Choroid plexus epithelial cell (primary cell): ENCODE measurements at regions not wholly inside any gene's neighbourhood (a gene's known extent, or its start where the extent isn't known, plus 50 kb on each side); places are given as distances from the start of the nearest gene placed in this dataset.

ENCODE experiments used
- DNase-seq: peaks from one replicate; pipeline ENCODE4 v3.0.0-alpha.2; 2010; ENCODE audit warnings: low read depth
- H3K4me3 ChIP-seq: 2 replicates; pipeline ENCODE4 v1.5.1; 2011; ENCODE audit warnings: low read depth, mild to moderate bottlenecking, control low read depth, low read length, moderate library complexity
- TF ChIP-seq, protein P1 (sequence below): conservative IDR thresholded peaks from 2 replicates; pipeline ENCODE4 v1.5.1; 2011; ENCODE audit warnings: low read depth, mild to moderate bottlenecking, control low read depth, inconsistent platforms, low read length, moderate library complexity

DNA sequence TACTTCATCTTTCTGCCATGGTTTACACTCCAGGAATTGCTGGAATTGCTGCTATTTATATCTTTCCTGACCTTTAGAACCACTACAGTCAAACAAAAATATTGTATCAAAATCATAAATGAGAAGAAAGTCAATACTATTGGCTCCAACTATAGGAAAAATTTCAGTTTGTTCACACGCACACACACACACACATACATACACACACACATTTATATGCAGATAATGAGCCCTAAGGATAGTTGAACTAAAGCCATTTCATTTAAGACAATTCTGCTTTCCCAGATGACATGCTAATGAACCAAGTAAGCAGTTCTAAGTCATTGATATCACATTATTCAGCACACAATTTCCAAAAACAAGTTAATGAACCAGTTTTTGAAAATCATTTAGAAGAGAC lies 627.3 kb downstream of the PLOD2 start:
- no peak overlapping the region for H3K4me3 ChIP-seq
- TF ChIP-seq, protein P1, sequence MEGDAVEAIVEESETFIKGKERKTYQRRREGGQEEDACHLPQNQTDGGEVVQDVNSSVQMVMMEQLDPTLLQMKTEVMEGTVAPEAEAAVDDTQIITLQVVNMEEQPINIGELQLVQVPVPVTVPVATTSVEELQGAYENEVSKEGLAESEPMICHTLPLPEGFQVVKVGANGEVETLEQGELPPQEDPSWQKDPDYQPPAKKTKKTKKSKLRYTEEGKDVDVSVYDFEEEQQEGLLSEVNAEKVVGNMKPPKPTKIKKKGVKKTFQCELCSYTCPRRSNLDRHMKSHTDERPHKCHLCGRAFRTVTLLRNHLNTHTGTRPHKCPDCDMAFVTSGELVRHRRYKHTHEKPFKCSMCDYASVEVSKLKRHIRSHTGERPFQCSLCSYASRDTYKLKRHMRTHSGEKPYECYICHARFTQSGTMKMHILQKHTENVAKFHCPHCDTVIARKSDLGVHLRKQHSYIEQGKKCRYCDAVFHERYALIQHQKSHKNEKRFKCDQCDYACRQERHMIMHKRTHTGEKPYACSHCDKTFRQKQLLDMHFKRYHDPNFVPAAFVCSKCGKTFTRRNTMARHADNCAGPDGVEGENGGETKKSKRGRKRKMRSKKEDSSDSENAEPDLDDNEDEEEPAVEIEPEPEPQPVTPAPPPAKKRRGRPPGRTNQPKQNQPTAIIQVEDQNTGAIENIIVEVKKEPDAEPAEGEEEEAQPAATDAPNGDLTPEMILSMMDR: no peak
- DNase-seq: no peak

DNA sequence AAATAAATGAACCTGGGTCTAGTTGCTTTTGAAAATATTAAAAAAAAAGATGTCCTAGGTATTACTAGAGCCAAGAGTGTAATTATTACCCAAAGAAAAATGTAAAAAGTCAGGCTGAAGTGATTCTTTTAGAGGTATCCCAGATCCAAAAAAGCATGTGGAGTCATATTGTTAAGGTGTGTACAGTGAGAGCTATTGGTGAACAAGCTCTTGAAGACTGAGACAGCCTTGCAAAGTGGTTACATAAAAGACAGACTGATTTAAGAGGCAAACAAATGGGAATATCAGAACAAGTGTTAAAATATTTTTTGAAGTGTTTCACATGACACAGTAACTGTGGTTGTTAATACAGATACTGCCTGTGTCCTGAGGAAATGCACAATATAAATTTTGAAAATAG lies 624.5 kb downstream of the PLOD2 start:
- DNase-seq: no peak
- TF ChIP-seq, protein P1: no peak
- H3K4me3 ChIP-seq: no peak overlapping the region

DNA sequence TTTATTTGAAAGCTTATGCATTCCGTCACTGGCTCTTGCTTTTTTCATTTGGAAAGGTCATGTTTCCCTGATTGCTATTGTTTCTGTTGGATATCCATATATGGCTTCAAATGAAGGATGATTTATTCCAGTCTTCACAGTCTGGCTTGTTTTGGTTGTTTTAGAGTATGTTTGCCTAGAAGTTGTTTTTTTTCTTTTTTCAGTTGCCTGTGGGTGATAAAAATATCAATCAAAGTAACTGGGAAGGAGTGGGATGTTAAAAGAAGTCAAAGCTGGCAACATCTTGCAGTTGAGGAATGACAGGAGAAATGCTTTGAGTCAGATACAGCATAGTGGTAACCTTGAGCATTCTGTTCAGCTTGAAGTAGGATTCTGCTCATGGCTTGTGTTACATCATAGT lies 610.5 kb downstream of the PLOD2 start:
- no peak overlapping the region for H3K4me3 ChIP-seq
- TF ChIP-seq, protein P1: no peak
- no peak for DNase-seq

DNA sequence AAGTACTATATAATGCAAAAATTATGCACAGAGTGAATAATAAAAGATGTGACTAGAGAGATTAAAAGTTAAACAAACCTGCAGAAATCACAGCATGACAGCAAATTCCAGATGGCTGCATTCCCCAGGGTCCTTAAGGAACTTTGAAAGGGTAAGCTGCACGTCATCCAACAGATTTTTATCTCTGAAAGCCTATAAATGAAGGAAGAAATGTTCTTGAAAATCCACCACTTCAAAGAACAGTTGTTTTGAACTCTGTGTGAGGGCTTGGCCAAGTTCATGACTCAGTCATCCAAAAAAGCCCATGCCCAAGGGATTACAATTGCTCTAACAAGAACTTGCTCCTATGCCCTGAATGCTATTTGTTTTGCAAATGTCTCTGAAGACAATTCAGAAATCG lies 603.6 kb downstream of the PLOD2 start:
- TF ChIP-seq, protein P1: no peak
- peak; percentile 86 for DNase-seq
- H3K4me3 ChIP-seq: no peak overlapping the region

DNA sequence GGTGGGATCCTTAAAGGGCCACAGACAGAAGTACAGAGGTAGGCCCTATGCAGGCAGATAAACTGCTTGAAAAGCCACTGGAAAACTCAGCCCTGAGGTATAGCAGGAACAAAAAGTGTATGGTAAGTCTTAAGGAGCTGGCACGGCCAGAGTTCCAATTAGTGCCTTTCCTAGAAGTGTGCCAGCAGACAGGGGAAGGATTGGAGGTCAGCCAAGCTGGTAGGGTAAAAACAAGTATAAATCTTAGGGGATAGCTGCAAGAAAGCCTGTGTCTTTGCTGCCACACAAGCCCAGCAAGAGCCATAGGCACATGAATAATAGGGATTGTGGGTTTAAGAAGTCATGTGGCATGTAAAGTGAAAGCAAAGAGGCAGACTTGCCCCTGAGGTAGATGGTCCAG lies 582.5 kb downstream of the PLOD2 start:
- TF ChIP-seq, protein P1: no peak
- no peak for DNase-seq
- no peak overlapping the region for H3K4me3 ChIP-seq

DNA sequence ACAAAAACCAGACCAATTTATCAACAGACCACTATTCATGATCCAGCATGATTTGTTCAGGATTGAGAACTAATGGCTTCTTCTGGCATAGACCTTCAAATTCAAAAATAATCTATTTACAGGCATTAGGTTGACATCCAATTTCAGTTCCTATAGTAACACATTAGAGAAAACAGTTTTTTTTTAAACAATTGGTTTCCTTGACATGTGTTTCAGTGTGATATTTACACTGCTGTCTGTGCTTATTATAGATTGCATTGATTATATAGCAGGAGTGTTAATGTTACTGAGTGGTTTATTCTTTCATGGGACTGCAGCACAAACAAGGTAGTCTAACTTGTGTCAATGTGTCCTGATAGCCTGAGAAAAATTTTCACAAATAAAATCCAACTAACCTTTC lies 579.3 kb downstream of the PLOD2 start:
- no peak for DNase-seq
- TF ChIP-seq, protein P1: no peak
- H3K4me3 ChIP-seq: no peak overlapping the region

DNA sequence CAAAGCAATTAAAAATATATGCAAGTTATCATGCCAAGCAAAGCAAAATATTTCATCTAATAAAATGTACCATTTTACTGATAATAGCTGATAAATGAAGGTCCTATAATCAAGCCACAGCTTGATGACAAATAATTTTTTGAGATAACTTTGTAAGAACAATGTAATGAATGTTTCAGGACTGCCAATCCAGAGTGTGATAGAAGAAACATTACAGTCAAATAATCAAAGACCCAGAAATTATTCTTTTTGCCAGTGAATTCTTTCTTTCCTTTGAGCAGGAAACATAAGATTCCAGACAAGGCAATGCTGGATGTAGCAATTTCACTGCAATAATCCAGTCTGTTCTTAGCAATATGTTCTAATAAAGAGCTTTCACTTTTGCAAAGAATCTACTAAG lies 556.1 kb downstream of the PLOD2 start:
- no peak overlapping the region for H3K4me3 ChIP-seq
- TF ChIP-seq, protein P1: no peak
- no peak for DNase-seq
